Pulmonary artery endothelial cell (primary cell): ENCODE measurements at regions not wholly inside any gene's neighbourhood (a gene's known extent, or its start where the extent isn't known, plus 50 kb on each side); places are given as distances from the start of the nearest gene placed in this dataset.
A peak's percentile ranks its signal among the peaks of the same experiment; 100 is the strongest.
"Not testable (repeated sequence)": the region's sequence is repeated elsewhere in the genome, so short reads cannot be mapped to it uniquely, and the experiment has no call there.

ENCODE experiments used
- DNase-seq: peaks from one replicate; pipeline ENCODE4 v3.0.0-alpha.2; 2011; ENCODE audit warnings: low read depth, low spot score

DNA sequence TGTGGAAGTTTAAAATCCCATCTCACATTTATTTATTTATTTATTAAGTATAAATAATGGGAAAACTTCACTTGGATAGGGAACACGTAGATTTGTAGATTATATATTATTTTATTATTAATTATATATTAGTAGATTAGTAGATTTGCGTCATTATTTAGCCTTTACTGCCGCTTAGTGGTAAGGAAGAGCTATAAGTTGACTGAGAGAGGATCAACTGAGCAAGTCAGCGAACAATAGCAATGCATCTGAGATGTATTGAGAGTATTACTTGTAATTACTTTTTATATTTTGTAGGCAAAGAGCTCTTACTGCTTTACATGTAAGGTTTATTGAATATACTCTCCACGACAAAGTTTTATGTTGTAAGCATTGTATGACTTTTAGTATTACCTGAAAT, 244.5 kb upstream of the ANKRD30A start:
- no peak for DNase-seq

DNA sequence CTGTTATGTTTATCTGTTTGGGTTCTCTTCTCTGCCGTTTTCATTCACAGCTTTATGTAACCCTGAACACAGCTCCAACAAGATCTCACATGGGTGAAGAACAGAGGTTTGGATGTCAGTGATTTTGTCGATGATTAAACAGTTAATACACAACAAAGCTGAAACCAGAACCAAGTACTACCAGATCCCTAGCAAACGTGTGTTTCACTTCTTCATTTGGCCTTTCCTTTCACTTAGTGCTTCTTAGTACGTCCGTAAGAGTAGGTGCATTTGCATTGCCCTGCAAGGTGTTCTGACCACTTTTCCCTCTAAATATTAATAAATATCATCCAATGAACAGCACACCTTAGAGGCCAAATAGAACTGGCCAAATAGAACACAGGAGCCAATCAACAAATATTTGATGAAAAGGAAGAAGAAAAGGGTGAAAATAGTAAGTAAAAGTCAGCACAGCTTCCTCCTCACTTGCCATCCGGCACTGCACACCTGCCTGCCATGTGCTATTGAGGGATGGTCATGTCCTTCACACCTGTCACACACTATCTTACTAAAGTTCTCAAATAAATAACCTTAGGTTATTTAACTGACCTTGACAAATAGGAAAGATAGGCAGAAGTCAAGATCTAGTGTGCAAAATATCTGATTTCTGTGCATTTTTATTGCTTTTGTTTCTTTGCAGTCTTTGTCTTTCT, 252.6 kb upstream of the ANKRD30A start:
- DNase-seq = no peak

DNA sequence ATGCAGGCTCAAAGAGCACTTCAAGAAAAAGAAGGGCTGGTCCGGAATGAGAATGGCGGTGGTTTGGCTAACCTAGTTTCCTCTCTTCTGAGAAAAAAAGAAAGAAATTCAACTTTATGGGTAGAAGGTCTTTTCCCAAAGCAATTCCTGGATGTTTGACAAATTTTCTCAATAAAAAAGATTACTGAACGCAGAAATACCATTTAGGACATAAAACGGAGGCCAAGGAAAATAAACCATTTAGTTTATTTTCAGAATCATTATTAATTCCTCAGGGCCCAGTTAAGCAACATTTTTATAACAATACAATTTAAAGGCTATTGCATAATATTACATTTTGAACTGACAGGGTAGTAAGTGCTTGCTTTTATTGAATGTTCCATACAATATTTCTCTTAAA, 284.6 kb upstream of the ANKRD30A start:
- no peak for DNase-seq

DNA sequence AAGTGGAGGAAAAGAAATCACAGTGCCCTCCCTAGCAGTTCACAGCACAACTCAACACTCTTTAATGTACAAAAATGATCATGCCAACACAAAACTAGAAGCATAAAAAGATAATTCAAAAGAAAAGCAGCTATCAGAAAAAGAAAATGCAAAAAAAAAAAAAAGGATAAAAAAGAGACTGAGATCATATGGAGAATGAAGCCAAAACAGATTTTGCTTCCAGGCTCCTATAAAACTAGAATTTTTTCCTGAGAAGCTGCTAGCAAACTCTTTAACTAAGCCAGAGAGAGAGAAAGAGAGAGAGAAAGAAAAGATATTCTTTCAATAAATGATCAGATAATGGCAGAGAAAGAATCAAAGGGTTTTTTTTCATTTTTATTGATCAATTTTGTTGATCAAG, 288.0 kb upstream of the ANKRD30A start:
- DNase-seq = no peak

DNA sequence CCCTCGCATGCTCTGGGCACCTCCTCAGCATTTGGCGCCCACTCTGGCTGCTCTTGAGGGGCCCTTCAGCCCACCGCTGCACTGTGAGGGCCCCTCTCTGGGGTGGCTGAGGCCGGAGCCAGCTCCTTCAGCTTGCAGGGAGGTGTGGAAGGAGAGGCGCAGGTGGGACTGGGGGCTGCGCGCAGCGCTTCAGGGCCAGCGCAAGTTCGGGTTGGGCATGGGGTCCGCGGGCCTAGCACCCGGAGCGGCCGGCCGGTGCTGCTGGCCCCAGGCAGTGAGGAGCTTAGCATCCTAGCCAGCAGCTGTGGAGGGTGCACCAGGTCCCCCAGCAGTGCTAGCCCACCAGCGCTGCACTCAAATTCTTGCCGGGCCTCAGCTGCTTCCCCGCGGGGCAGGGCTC, 305.6 kb upstream of the ANKRD30A start:
- DNase-seq = no peak

DNA sequence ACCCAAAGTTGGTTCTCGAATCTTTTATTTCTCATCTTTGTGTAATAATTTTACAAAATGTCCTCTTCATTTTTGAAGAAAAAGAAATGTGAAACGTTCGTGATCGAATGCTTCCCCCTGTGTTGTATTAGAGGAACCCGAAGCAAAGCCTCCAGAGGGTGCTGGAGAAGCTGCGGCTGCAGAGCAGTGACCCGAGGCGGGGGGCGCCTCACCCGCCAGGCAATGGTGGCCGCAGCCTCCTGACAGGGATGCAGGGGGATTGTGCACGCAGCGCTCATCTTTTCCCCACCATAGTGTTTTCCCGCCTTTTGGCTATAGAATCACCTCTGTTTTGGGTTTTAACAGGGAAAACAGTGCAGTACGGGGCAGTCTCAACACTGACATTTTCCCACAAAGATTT, 307.5 kb upstream of the ANKRD30A start:
- no peak for DNase-seq

DNA sequence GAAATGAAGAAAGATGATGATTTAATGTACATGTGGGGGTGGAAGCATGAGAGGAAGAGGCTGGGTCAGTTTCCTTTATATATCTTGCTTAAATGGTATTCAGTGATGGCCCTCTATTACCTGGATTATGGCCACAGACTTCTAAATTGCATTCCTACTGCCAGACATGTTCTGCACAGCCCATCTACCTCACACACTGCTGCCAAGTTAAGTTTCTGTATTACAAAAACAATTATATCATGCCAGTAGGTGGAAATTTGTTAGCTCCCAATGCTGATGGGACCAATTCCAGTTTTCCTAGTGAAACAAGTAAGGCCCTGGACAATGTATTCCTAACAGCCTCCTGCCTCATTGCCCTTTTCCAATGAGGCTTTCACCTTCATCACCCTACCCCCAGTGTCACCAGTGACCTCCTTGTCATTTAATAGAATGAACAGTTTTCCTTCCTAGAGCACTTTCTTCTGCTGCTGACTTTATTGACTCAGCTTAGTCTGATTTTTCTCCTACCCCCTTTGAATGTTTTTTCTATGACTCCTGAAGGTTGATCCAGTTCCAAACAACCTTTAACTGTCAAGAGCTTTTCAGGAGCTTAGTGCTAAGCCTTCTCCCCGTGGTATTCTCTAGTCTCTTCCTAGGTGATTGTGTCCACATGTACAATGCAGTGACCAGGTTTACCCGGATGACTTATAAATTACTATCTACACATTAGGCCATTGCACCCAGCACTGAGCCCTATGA, 316.6 kb upstream of the ANKRD30A start:
- no peak for DNase-seq

DNA sequence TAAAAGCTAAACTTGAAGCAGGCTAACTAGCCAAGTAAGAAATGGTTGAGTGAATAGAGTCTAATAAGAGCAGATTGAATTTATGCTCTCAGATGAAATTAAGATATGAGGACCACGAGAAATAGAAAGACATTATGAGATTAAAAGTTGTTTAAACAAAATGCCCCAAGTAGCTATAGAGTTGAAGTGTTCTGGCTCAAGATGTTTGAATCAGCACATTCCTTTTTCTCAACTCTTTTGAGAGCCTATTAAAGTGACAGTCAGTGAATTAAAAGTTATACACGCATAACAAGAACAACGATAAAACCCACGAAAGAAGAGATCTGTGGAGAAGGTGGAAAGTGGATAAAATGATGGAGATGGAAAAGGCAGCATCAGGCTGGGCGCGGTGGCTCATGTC, 322.2 kb upstream of the ANKRD30A start:
- no peak for DNase-seq

DNA sequence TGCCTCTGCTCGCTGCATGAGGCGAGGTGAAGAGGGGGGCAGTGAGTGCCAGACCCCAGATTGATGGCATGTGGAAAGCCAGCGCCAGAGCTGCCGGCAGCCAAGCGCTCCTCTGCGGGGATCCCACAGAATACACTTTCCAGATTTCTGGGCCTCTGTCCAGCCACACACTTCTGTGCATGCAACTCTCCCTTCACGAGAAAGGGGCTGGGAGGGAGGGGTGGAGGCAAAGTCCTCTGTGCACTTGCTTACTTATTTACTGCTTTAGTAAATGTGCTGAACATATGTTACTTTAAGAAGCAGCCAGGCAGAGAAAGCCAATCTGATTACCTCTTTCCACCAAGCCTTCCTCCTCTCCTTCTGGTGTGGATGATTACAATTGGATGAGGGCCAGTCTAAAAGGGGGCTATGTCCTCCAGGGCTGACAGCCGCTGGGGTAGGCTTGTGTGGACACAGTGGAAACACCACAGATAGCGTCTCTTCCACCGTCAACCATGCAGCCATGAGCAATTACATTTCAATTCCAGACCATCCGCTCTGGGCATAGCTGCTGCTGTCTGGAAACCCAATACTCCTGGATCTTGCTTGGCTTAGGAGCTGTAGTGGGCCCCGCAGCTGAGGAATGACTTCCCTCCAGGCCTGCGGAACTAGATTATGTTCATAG, 322.8 kb upstream of the ANKRD30A start:
- no peak for DNase-seq

DNA sequence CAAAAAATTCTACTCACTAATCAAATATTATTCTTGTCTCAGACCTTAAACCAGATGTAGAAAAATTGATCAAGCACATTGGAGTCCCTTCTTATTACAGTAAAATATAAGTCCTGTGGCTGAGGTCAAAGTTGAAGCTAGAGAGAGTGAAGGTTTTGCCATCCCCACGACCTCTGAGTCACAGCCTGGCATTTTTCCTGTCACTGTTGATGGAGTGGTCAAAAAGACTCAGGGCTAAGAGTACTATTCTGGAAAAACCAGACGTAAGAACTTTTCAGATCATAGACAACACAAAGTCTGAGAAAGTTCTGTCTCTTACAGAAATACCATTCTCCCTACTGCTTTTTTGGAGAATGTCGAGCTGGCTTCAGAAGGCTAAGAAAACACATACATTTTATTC, 323.7 kb upstream of the ANKRD30A start:
- DNase-seq = no peak

DNA sequence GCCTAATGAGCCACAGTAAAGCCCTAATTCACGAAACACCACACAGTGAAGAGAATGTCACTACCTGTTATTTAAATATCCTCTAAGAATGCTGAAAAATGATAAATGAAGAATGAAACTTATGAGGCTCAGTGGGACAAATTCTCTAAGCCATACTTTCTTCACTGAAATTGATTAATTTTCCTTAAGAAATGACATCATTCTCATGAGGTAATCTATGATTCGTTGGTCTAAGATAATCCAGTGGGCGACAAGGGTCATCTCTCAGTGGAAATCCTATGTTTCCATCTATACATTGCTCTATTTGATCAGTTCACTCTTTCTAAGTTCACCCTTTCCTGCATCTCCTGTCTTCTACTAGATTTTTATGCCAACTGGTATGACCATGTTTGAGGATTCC, 330.4 kb upstream of the ANKRD30A start:
- no peak for DNase-seq

DNA sequence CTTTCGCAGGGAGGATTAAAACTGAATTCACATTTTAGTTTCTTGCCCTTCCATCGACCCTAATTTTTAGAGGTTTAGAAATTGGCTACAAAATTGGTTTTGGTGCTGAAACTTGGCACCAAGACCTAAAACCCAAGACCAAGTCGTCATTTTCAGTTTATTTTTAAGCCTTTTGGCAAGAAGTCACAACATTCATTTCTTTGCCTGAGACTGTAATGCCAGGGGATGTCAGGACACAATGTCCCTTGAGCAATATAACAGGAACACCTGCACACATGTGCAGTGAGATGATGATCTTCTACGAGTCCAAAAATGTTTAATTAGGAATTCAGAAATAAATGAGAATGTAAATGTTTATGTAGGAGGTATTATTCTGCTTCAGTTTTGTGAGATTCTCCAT, 335.4 kb upstream of the ANKRD30A start:
- DNase-seq = no peak

DNA sequence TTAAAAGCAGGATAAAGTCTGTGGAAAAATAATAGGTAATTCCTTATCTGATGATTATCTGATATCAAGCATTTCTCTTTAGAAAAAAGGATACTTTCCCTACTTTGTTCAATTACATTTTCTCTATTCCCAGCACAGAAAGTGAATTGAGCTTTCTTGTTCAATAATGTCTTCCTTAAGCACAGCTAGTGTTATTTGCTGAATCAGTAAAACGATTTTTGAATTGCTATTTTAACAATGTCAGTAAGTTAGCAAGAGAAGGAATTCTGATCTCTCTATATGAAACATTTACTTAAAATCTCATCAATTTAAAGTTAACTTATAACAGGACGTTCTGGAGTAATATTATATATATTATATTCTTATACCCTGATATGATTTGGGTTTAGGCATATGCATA, 337.2 kb upstream of the ANKRD30A start:
- DNase-seq = no peak

DNA sequence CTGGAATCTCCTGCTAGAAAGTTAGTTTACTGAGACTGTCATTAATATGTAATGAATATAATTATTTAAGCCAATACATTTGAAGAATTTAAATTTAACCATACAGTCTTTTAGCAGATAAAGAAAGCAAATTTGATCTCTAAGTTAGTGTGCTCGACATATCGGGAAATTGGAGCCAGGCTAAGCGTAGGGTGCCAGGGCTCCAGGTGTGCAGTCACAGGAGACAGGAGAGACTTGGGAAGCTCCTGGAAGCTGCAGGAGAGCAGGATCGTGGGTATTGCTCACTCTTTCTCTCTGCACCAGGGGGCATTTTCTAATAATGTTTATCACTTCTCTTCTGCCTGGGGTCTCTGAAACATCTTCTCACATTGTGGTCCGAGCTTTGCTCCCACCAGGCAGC, 342.0 kb upstream of the ANKRD30A start:
- no peak for DNase-seq

DNA sequence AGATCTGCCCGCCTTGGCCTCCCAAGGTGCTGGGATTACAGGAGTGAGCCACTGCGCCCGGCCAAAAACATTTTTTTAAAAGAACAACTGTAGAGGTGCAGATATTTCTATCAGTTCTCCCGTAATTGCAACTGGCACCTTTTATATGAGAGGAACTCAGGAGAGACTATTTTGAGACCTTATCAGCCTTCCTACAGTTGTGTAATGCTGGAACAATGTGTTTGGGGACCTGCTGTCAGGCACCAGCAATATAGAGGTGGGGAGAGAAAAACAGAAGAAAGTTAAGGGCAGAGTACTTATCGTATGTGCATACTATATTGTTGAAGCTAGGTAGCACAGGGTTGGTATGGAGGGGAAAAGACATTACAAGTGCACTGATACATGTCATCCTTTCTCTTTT, 343.8 kb upstream of the ANKRD30A start:
- DNase-seq = no peak

DNA sequence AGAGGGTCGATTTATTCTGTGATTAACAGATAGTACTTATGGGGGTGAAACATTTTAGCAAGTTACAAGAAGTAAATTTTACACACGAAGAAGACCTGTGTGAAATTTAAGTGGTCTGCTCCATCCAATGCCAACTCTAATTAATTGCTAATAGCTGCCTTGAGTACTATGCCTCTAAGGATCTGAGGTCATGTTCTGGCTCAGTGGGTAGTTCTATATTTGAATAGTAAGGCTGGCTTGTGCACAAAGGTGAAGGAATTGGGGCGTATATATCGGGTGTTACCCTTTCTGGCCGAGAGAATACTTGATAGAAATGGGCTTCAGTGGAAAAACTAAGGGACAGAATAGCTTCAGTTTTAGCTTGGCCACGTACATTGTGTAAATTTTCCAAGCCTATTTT, 345.2 kb upstream of the ANKRD30A start:
- DNase-seq = no peak

DNA sequence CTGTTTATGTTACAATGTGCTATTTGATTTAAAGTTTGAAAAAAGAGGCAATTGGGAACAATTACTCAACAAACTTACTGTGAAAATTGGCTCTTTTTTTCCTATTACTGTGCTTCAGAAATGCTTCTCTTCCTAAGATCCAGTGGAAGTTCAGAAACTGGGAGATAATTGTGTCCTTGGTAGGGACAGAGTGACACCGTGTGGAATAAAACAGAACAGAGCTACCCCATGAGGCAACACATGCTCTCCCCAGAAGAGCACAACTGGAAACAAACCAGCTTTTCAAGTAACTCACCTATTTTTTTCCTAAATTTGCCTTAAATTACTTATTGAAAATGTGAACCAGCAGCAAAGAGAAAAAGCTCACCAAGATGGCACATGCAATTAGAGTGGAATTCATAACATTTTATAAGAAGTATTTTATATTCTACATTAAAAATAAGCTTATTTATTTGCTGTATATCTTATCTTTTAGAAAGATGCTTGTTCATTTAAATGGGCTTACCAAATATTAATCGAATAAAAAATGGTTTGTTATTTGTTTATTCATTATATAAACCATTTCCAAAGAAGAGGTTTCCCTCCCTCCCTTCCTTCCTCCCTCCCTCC, 346.1 kb upstream of the ANKRD30A start:
- DNase-seq = peak; percentile 41

DNA sequence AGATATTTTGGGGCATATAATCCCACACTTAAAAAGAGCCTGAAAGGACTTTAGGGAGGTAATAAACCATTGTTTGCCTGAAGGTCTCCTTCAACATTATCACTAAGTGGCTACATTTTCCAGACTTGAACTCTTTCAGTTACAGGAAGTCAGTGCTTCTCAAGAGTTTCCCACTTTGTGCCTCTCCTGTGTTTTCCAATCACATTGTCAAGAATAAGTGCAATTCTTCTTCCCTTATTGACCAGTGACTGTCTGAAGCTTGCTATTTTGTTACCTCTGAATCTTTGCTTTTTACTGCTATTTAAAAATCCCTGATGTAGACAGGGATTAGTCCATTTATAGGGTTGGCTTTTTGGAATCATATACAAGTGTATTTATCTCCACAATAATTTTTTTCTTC, 346.7 kb upstream of the ANKRD30A start:
- no peak for DNase-seq

DNA sequence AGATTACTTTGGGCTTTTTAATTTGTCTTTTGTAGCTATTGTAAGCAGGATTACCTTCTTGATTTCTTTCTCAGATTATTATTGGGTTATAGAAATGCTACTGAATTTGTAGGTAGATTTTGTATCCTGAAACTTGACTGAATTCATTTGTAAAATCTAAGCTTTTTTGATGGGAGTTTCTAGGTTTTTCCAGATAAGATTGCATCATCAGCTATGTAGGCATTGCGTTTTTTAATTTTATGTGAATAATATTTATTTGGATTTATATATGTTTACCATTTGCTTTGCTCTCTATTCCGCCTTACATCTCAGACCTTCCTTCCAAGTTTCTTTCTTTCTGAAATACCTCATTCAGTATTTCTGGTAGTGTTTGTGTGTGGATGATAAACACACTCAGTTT, 351.7 kb upstream of the ANKRD30A start:
- DNase-seq = no peak

DNA sequence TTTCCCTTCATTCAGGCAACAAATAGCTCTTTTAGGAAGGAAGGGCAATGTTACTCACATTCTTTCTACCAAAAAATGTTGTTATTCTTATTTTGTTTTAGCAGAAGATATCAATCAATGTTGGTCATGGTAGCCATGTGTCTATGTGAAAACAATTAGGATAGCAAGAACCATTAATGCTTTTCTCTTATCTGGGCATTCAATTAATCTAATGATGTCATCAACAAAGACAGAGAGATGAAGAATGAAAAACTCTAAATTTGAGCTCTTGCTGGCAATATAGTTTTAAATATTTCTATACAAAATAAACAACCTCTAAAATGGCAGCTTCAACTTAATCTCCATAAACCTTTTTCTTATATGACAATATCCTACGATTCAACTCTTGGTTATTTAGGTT, 353.7 kb upstream of the ANKRD30A start:
- no peak for DNase-seq

DNA sequence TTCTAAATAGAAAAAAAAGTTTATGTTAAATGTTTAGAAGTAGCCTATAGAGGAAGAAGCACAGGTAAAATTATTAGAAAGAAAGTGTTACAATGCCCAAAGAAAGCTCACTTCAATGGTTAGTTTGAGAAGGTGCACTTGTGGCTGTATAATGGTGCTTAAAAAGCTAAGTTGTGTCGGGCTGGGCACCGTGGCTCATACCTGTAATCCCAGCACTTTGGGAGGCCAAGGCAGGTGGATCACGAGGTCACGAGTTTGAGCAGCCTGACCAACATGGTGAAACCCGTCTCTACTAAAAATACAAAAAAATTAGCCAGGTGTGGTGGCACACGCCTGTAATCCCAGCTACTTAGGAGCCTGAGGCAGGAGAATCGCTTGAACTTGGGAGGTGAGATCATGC, 355.7 kb upstream of the ANKRD30A start:
- not testable (repeated sequence) for DNase-seq

DNA sequence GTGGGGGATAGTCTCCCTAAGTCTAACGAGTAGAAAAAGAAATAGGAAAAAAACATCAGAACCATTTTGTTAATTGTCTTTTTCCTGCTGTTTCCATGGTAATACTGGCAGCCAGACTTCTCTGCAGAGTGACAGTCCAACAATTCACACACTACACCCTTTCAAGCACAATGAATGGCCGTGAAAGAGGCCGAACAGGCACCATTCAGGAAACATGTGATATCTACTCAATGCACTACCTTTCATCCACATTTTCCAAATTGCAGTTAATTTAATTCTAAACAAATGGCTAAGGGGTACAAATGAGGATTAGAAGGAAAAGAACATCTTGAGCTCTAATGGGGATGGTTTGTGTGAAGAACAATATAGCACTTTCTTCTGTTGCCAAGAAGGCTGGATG, 358.5 kb upstream of the ANKRD30A start:
- no peak for DNase-seq
